GM23338 (cell line): ENCODE measurements at regions not wholly inside any gene's neighbourhood (a gene's known extent, or its start where the extent isn't known, plus 50 kb on each side); places are given as distances from the start of the nearest gene placed in this dataset.
"Not testable (repeated sequence)": the region's sequence is repeated elsewhere in the genome, so short reads cannot be mapped to it uniquely, and the experiment has no call there.

Experiments
- ATAC-seq: fragments of 200-7000 bp; cut with Tn5 transposase; 3 replicates; pipeline ENCODE4 v1.9.1; 2020
- DNase-seq: peaks from one replicate; pipeline ENCODE4 v3.0.0-alpha.2; 2015; ENCODE audit warnings: low spot score
- H2AFZ ChIP-seq: fragments of 200-600 bp; sonication (generic); 2 replicates; pipeline ENCODE4 v1.8.0; 2016; ENCODE audit warnings: antibody characterized with exemption, mild to moderate bottlenecking, moderate library complexity
- H3F3A ChIP-seq: fragments of 200-600 bp; sonication (generic); replicated peaks from 2 replicates; pipeline ENCODE4 v1.8.0; 2017; ENCODE audit warnings: antibody characterized with exemption, mixed run types, low read depth
- H3K27ac ChIP-seq: fragments of 200-600 bp; sonication (generic); 2 replicates; pipeline ENCODE4 v1.6.1; 2016; ENCODE audit warnings: low read depth
- H3K27me3 ChIP-seq: fragments of 200-600 bp; sonication (generic); 2 replicates; pipeline ENCODE4 v1.8.0; 2016; ENCODE audit warnings: mild to moderate bottlenecking, mixed run types, moderate library complexity; ENCODE audit not compliant: insufficient read depth
- H3K36me3 ChIP-seq: fragments of 200-600 bp; sonication (generic); 2 replicates; pipeline ENCODE4 v1.8.0; 2016; ENCODE audit warnings: mild to moderate bottlenecking; ENCODE audit not compliant: insufficient read depth
- H3K4me1 ChIP-seq: fragments of 200-600 bp; sonication (generic); 2 replicates; pipeline ENCODE4 v1.8.0; 2016; ENCODE audit warnings: mild to moderate bottlenecking, moderate library complexity; ENCODE audit not compliant: insufficient read depth
- H3K4me2 ChIP-seq: fragments of 200-600 bp; sonication (generic); 2 replicates; pipeline ENCODE4 v1.7.1; 2017; ENCODE audit warnings: mixed run types
- H3K4me3 ChIP-seq: fragments of 200-600 bp; sonication (generic); 2 replicates; pipeline ENCODE4 v1.6.1; 2016; ENCODE audit warnings: mixed run types
- H3K79me2 ChIP-seq: fragments of 200-600 bp; sonication (generic); replicated peaks from 2 replicates; pipeline ENCODE4 v1.8.0; 2017; ENCODE audit warnings: mild to moderate bottlenecking; ENCODE audit not compliant: insufficient read depth
- H3K9me2 ChIP-seq: fragments of 200-600 bp; sonication (generic); 2 replicates; pipeline ENCODE4 v1.8.0; 2017; ENCODE audit not compliant: insufficient read depth
- H4K20me1 ChIP-seq: fragments of 200-600 bp; sonication (generic); replicated peaks from 2 replicates; pipeline ENCODE4 v1.8.0; 2017; ENCODE audit warnings: mild to moderate bottlenecking; ENCODE audit not compliant: insufficient read depth
- H3K27ac Mint-ChIP-seq: 2 replicates; pipeline ENCODE4 v1.8.0; 2020; ENCODE audit warnings: inconsistent platforms, mild to moderate bottlenecking, moderate library complexity, mixed read lengths
- H3K27me3 Mint-ChIP-seq: 3 replicates; pipeline ENCODE4 v1.8.0; 2022; ENCODE audit warnings: low read depth, mild to moderate bottlenecking, moderate library complexity, mixed read lengths, inconsistent platforms; ENCODE audit not compliant: insufficient read depth, poor library complexity
- H3K36me3 Mint-ChIP-seq: 3 replicates; pipeline ENCODE4 v1.8.0; 2021; ENCODE audit warnings: low read depth, mild to moderate bottlenecking, inconsistent platforms, moderate library complexity, mixed read lengths
- H3K4me1 Mint-ChIP-seq: 3 replicates; pipeline ENCODE4 v1.8.0; 2020; ENCODE audit warnings: mild to moderate bottlenecking, inconsistent platforms, mixed read lengths
- H3K4me3 Mint-ChIP-seq: 3 replicates; pipeline ENCODE4 v1.8.0; 2021; ENCODE audit warnings: moderate library complexity, mild to moderate bottlenecking, inconsistent platforms, mixed read lengths
- H3K9me3 Mint-ChIP-seq: 3 replicates; pipeline ENCODE4 v1.8.0; 2020; ENCODE audit warnings: moderate library complexity, mild to moderate bottlenecking, inconsistent platforms, mixed read lengths
- EZH2phosphoT487 ChIP-seq: fragments of 200-600 bp; sonication (generic); IDR thresholded peaks from one replicate; pipeline ENCODE4 v1.8.1; 2018; ENCODE audit warnings: antibody characterized with exemption; ENCODE audit not compliant: unreplicated experiment
- ZNF462 ChIP-seq: fragments of 250-450 bp; sonication (Bioruptor Pico); IDR thresholded peaks from 2 replicates; pipeline ENCODE4 v1.5.0; 2020; ENCODE audit warnings: mild to moderate bottlenecking, moderate library complexity
- TF ChIP-seq, protein P1 (sequence below), 2 experiments: fragments of 200-600 bp in 1 of 2; sonication (generic) in 1 of 2; conservative IDR thresholded peaks; 2 replicates each; pipeline versions ENCODE4 v1.5.1 to v1.6.1; 2016 to 2017; ENCODE audit warnings: antibody characterized with exemption in 2 of 2, low read depth in 2 of 2, mild to moderate bottlenecking in 2 of 2, moderate library complexity in 1 of 2
- TF ChIP-seq, protein P2 (sequence below): IDR thresholded peaks from 2 replicates; pipeline ENCODE4 v1.6.1; 2016; ENCODE audit warnings: antibody characterized with exemption

DNA sequence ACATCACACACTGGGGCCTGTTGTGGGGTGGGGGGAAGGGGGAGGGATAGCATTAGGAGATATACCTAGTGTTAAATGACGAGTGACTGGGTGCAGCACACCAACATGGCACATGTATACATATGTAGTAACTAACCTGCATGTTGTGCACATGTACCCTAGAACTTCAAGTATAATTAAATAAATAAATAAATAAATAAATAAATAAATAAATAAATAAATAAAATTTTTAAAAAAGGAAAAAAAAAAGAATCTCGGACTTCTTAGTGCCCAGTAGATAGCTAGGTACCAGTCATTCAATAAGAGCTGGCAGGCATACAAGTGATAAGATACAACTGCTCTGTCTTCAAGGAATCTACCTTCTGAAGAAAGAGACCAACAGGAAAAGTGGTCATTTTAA lies 287.6 kb upstream of the PPARGC1A start:
- H3K4me3 Mint-ChIP-seq, H3K27me3 Mint-ChIP-seq: not testable (repeated sequence)

DNA sequence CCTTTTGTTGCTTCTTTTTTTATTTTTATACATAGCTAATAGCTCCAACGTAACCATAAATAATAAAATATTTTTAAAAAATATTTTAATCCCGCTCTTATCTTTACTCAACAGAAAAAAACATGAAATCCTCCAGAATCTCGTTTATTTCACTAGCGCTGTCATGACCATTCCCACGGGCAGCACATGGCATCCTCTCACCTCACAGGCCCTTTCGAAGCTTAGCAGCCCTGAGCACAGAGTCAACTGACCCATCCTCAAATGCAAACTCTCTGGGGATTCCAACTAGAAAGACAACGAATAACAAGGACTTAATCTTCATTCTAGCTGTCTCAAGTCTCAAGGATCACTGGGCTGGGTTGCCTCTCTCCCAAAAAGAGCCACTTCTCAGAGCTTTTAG lies 285.9 kb upstream of the PPARGC1A start:
- no peaks in the 10 kb centered on the region for H3K9me3 Mint-ChIP-seq
- Histone ChIP-seq H3K4me1 (no peaks in the 10 kb centered on the region), H3K27me3 (no peaks in the 10 kb centered on the region), H3K36me3 (no peaks in the 10 kb centered on the region), H2AFZ (no peak overlapping the region), H3K9me2 (0 out of 2 replicates have a peak, but pooled peaks cover 4% of the 10 kb centered on the region), H4K20me1 (no peaks in the 10 kb centered on the region), H3K27ac (no peak overlapping the region), H3F3A (no peaks in the 10 kb centered on the region), H3K4me3 (no peak overlapping the region), H3K4me2 (no peak overlapping the region), H3K79me2 (no peaks in the 10 kb centered on the region)
- TF ChIP-seq, protein P1, sequence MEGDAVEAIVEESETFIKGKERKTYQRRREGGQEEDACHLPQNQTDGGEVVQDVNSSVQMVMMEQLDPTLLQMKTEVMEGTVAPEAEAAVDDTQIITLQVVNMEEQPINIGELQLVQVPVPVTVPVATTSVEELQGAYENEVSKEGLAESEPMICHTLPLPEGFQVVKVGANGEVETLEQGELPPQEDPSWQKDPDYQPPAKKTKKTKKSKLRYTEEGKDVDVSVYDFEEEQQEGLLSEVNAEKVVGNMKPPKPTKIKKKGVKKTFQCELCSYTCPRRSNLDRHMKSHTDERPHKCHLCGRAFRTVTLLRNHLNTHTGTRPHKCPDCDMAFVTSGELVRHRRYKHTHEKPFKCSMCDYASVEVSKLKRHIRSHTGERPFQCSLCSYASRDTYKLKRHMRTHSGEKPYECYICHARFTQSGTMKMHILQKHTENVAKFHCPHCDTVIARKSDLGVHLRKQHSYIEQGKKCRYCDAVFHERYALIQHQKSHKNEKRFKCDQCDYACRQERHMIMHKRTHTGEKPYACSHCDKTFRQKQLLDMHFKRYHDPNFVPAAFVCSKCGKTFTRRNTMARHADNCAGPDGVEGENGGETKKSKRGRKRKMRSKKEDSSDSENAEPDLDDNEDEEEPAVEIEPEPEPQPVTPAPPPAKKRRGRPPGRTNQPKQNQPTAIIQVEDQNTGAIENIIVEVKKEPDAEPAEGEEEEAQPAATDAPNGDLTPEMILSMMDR (conservative IDR thresholded peaks at IDR 0.05; ENCODE audit: low read depth in 2 of 2), result no peak
- TF ChIP-seq, protein P2, sequence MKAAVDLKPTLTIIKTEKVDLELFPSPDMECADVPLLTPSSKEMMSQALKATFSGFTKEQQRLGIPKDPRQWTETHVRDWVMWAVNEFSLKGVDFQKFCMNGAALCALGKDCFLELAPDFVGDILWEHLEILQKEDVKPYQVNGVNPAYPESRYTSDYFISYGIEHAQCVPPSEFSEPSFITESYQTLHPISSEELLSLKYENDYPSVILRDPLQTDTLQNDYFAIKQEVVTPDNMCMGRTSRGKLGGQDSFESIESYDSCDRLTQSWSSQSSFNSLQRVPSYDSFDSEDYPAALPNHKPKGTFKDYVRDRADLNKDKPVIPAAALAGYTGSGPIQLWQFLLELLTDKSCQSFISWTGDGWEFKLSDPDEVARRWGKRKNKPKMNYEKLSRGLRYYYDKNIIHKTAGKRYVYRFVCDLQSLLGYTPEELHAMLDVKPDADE, result no peak
- TF ChIP-seq EZH2phosphoT487 (no peak), ZNF462 (no peak)
- ATAC-seq, result peak; percentile 47
- DNase-seq, result no peak
- peaks cover 8% of the 10 kb centered on the region for H3K4me1 Mint-ChIP-seq
- no peak overlapping the region for H3K4me3 Mint-ChIP-seq
- H3K36me3 Mint-ChIP-seq, result no peaks in the 10 kb centered on the region; the same call in 2 of the 3 replicates
- no peak overlapping the region for H3K27ac Mint-ChIP-seq
- H3K27me3 Mint-ChIP-seq, result no peaks in the 10 kb centered on the region

More for the DNA sequence above, 287.6 kb upstream of the PPARGC1A start:
- H3K4me1 ChIP-seq, H4K20me1 ChIP-seq, H3K36me3 ChIP-seq, H3K36me3 Mint-ChIP-seq, H3K4me1 Mint-ChIP-seq, H3K4me3 ChIP-seq, H3K9me3 Mint-ChIP-seq, H3K27me3 ChIP-seq, H3K9me2 ChIP-seq, H2AFZ ChIP-seq, ATAC-seq, H3K79me2 ChIP-seq, H3K27ac Mint-ChIP-seq, H3K27ac ChIP-seq, H3F3A ChIP-seq, DNase-seq, H3K4me2 ChIP-seq: not testable (repeated sequence)
